ENCODE measurements at regions not wholly inside any gene's neighbourhood (a gene's known extent, or its start where the extent isn't known, plus 50 kb on each side); places are given as distances from the start of the nearest gene placed in this dataset.
"Not testable (repeated sequence)": the region's sequence is repeated elsewhere in the genome, so short reads cannot be mapped to it uniquely, and the experiment has no call there.

GRCh38 chr1:224533517-224533916 is 82.6 kb upstream of the CNIH3 start:
- DNase-seq (ENCODE audit: low read depth in 2 of 2), result no peak

GRCh38 chr1:224534731-224535130 is 81.4 kb upstream of the CNIH3 start:
- DNase-seq (ENCODE audit: low read depth in 2 of 2), result no peak

- DNase-seq (ENCODE audit: low read depth in 2 of 2), result no peak
These were observed 80.5 kb upstream of the CNIH3 start for GRCh38 chr1:224535641-224536040.

- no peak for DNase-seq (ENCODE audit: low read depth in 2 of 2)
These were observed 76.1 kb upstream of the CNIH3 start for GRCh38 chr1:224539971-224540370.

- DNase-seq (ENCODE audit: low read depth in 2 of 2), result no peak
These were observed 75.6 kb upstream of the CNIH3 start for GRCh38 chr1:224540535-224540934.

- no peak for DNase-seq (ENCODE audit: low read depth in 2 of 2)
These were observed 74.9 kb upstream of the CNIH3 start for GRCh38 chr1:224541072-224541790.

GRCh38 chr1:224541901-224542630 is 74.1 kb upstream of the CNIH3 start:
- no peak for DNase-seq (ENCODE audit: low read depth in 2 of 2)

GRCh38 chr1:224542783-224543440 is 73.2 kb upstream of the CNIH3 start:
- DNase-seq (ENCODE audit: low read depth in 2 of 2), result no peak

GRCh38 chr1:224543453-224543852 is 72.7 kb upstream of the CNIH3 start:
- DNase-seq (ENCODE audit: low read depth in 2 of 2), result no peak

- DNase-seq (ENCODE audit: low read depth in 2 of 2), result no peak
These were observed 71.6 kb upstream of the CNIH3 start for GRCh38 chr1:224544346-224545110.

- no peak for DNase-seq (ENCODE audit: low read depth in 2 of 2)
These were observed 70.5 kb upstream of the CNIH3 start for GRCh38 chr1:224545571-224545970.

- DNase-seq (ENCODE audit: low read depth in 2 of 2), result no peak
These were observed 67.4 kb upstream of the CNIH3 start for GRCh38 chr1:224548676-224549075.

- DNase-seq (ENCODE audit: low read depth in 2 of 2), result not testable (repeated sequence)
These were observed 64.9 kb upstream of the CNIH3 start for GRCh38 chr1:224551189-224551588.

GRCh38 chr1:224554056-224554455 is 62.1 kb upstream of the CNIH3 start:
- DNase-seq (ENCODE audit: low read depth in 2 of 2), result no peak

- no peak for DNase-seq (ENCODE audit: low read depth in 2 of 2)
These were observed 61.4 kb upstream of the CNIH3 start for GRCh38 chr1:224554620-224555259.

GRCh38 chr1:224558904-224559303 is 57.2 kb upstream of the CNIH3 start:
- DNase-seq (ENCODE audit: low read depth in 2 of 2), result no peak

GRCh38 chr1:224559981-224560728 is 56.0 kb upstream of the CNIH3 start:
- no peak for DNase-seq (ENCODE audit: low read depth in 2 of 2)

- not testable (repeated sequence) for DNase-seq (ENCODE audit: low read depth in 2 of 2)
These were observed 53.2 kb upstream of the CNIH3 start for GRCh38 chr1:224562881-224563280.

- DNase-seq (ENCODE audit: low read depth in 2 of 2), result no peak
These were observed 52.5 kb upstream of the CNIH3 start for GRCh38 chr1:224563666-224564065.

- DNase-seq (ENCODE audit: low read depth in 2 of 2), result no peak
These were observed 51.5 kb upstream of the CNIH3 start for GRCh38 chr1:224564454-224565084.

All from stimulated activated CD8-positive, alpha-beta memory T cell treated with anti-CD3 and anti-CD28 coated beads, Interleukin-2, amount 100 ng/mL, for 48 hours (primary cell).